ENCODE measurements at regions not wholly inside any gene's neighbourhood (a gene's known extent, or its start where the extent isn't known, plus 50 kb on each side); places are given as distances from the start of the nearest gene placed in this dataset.
A peak's percentile ranks its signal among the peaks of the same experiment; 100 is the strongest.
"Not testable (repeated sequence)": the region's sequence is repeated elsewhere in the genome, so short reads cannot be mapped to it uniquely, and the experiment has no call there.

DNA sequence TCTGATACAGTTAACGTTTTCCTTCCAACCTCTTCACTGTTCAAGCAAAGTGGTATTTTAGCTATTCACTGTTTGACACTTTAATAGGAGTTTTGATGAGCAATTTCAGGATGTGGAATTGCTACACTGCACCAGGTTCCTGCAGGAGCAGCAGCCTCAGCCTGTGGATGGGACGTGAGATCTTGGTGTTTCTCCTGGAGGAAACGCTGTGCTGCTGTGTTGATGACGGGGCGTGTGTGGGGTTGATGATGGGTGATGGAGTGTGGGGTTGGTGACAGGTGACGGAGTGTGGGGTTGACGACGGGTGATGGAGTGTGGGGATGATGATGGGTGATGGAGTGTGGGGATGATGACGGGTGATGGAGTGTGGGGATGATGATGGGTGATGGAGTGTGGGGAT is 98.9 kb downstream of the RTP5 start:
- no peak overlapping the region for H3K4me3 ChIP-seq (ENCODE audit: low read length)
- DNase-seq (ENCODE audit: low read depth) = no peak
- TF ChIP-seq, protein P1, sequence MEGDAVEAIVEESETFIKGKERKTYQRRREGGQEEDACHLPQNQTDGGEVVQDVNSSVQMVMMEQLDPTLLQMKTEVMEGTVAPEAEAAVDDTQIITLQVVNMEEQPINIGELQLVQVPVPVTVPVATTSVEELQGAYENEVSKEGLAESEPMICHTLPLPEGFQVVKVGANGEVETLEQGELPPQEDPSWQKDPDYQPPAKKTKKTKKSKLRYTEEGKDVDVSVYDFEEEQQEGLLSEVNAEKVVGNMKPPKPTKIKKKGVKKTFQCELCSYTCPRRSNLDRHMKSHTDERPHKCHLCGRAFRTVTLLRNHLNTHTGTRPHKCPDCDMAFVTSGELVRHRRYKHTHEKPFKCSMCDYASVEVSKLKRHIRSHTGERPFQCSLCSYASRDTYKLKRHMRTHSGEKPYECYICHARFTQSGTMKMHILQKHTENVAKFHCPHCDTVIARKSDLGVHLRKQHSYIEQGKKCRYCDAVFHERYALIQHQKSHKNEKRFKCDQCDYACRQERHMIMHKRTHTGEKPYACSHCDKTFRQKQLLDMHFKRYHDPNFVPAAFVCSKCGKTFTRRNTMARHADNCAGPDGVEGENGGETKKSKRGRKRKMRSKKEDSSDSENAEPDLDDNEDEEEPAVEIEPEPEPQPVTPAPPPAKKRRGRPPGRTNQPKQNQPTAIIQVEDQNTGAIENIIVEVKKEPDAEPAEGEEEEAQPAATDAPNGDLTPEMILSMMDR (conservative IDR thresholded peaks at IDR 0.05; ENCODE audit: low read depth, low read length) = no peak

DNA sequence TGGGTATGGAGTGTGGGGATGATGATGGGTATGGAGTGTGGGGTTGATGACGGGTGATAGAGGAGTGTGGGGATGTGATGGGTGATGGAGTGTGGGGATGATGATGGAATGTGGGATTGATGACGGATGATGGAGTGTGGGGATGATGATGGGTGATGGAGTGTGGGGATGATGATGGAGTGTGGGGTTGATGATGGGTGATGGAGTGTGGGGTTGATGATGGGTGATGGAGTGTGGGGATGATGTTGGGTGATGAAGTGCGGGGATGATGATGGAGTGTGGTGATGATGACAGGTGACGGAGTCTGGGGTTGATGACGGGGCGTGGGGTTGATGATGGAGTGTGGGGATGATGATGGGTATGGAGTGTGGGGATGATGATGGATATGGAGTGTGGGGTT is 99.7 kb downstream of the RTP5 start:
- H3K4me3 ChIP-seq (ENCODE audit: low read length); DNase-seq (ENCODE audit: low read depth): not testable (repeated sequence)

DNA sequence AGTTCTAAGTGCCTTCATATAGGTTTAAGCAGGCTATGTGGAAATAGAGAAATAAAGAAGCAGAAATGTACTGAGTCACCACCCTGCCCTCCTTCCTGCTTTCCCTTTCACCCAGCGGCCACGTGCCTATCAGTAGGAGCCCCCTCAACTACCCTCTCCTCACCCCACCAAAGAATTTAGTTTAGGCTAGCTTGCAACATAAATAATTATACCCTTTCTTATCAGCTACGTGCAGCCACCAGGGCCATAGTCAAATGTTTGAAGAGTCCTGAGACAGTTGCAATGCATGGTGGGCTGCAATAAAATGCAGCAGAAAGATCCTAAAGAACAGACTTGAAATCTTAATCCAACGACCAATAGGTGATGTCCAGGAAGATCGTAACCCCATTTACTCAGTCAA is 101.2 kb downstream of the RTP5 start:
- DNase-seq (ENCODE audit: low read depth) = no peak
- no peak overlapping the region for H3K4me3 ChIP-seq (ENCODE audit: low read length)
- TF ChIP-seq, protein P1 (conservative IDR thresholded peaks at IDR 0.05; ENCODE audit: low read depth, low read length) = no peak

DNA sequence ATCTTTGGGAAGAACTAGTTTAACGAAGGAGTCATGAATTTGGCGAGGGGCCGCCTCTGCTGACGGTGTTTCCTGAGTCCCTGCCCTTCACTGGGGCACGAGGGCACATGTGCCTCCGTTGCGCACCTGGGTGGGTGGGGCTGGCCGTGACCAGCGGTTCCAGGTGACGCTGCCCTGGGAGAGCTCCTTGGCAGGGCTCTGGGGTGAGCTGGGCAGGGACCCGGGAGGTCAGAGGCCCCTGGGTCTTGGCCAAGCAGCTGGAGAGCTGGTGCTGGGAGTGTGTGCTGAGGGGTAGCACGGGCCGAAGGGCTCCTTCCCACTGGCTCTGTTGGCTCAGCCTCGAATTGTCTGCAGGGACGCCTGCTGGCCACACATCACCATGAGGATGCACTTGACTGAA is 104.6 kb downstream of the RTP5 start:
- DNase-seq (ENCODE audit: low read depth) = no peak
- TF ChIP-seq, protein P1 (conservative IDR thresholded peaks at IDR 0.05; ENCODE audit: low read depth, low read length) = no peak
- H3K4me3 ChIP-seq (ENCODE audit: low read length) = no peak overlapping the region

DNA sequence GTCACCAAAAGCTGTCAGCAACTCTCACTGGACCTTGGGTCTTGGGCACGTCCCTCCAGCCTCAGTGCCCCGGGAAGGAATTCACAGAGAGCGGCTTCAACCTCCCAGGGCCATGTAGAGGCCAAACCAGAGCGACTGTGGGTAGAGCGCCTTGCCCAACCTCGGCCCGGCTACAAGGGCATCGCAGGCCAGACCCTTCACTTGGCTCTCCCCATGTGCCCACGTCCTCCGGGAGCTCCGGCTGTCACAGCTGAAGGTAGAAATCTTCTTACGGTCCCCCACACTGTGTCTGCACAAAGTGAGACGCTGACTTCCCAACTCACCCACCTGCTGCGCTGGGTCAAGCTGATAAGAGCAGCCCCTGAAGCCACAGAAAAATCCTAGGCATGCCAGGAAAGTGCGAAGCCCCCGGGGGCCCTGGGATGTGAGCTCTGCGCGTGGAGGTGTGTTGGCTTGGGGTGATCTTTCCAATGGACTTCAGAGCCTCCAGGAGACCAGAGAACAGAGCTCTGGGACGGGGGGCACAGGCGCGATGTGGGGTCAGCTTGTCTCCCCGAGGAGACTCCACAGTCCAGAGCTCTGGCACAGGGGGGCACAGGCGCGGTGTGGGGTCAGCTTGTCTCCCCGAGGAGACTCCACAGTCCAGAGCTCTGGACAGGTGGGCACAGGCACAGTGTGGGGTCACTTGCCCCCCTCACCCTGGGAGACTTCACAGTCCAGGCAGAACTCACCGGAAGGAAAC is 105.5 kb downstream of the RTP5 start:
- DNase-seq (ENCODE audit: low read depth) = no peak
- TF ChIP-seq, protein P1 (conservative IDR thresholded peaks at IDR 0.05; ENCODE audit: low read depth, low read length) = no peak
- no peak overlapping the region for H3K4me3 ChIP-seq (ENCODE audit: low read length)

DNA sequence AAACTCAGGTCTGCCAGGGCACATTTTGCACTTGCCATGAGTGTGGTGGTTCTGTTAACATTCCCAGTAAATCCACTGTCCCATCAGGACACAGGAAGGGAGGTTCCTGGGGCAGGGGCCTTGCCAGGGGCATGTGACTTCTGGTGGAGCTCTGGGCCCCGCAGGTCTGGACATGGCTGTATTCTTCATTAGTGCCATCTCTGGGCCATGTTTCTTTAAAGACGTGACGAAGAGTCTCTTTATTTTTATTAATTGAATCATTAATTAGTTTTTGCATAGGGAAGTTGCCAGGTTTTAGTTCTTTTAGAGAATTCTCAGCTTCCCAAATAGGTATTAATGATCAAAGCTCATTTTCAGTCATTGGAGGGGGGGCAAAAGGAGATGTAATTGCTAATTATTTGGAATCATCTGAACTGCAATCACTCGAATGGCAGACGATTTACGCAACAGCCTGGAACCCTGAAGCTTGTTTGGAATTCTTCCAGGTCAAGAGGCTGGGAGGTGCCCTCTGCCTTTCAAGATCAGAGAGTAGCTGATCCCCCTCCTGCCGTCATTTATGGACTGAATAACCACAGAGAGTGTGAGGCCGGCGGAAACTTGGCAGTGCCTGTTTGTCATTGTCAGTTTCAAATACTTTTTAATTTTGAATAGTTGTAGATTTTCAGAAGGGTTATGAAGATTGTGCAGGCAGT is 106.2 kb downstream of the RTP5 start:
- TF ChIP-seq, protein P1 (conservative IDR thresholded peaks at IDR 0.05; ENCODE audit: low read depth, low read length) = no peak
- peak; percentile 3 for DNase-seq (ENCODE audit: low read depth)
- H3K4me3 ChIP-seq (ENCODE audit: low read length) = no peak overlapping the region

DNA sequence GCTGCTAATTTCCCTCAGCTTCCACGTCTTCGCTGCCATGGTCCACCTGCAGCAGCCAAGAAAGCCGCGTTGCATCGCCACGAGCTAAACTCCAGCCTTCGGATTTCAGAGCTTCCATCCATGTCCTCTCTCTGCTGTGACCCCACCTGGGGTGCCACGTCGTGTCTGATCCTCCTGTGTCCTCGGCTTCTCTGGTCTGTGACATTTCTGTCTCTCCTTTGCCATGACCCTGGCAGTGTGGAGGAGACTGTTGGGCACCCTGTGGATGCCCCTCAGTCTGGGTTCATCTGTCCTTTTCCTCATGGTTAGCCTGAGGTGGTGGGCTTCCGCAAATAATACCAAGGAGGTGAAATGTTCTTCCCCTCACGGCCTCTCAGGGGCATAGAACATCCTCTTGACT is 106.8 kb downstream of the RTP5 start:
- no peak overlapping the region for H3K4me3 ChIP-seq (ENCODE audit: low read length)
- TF ChIP-seq, protein P1 (conservative IDR thresholded peaks at IDR 0.05; ENCODE audit: low read depth, low read length) = no peak
- DNase-seq (ENCODE audit: low read depth) = no peak
